Activated CD4-positive, CD25-positive, alpha-beta regulatory T cell treated with anti-CD3 and anti-CD28 coated beads, Interleukin-2, amount 50 U/mL, for 24 hours (primary cell): ENCODE measurements at regions not wholly inside any gene's neighbourhood (a gene's known extent, or its start where the extent isn't known, plus 50 kb on each side); places are given as distances from the start of the nearest gene placed in this dataset.
"Not testable (repeated sequence)": the region's sequence is repeated elsewhere in the genome, so short reads cannot be mapped to it uniquely, and the experiment has no call there.

Experiments
- ATAC-seq, 2 donors: fragments of 150-1000 bp; cut with Tn5 transposase; one replicate each; pipeline ENCODE4 v1.10.0; 2021; ENCODE audit warnings: mild to moderate bottlenecking in 1 of 2, moderate library complexity in 1 of 2

- no peak for ATAC-seq
These were observed 100.9 kb downstream of the CD83 start for GRCh38 chr6:14218519-14218800.

- ATAC-seq: no peak
These were observed 104.2 kb downstream of the CD83 start for GRCh38 chr6:14221564-14222279.

- no peak for ATAC-seq
These were observed 105.4 kb downstream of the CD83 start for GRCh38 chr6:14222956-14223355.

- no peak for ATAC-seq
These were observed 107.0 kb downstream of the CD83 start for GRCh38 chr6:14224359-14225103.

GRCh38 chr6:14226051-14226660 is 108.6 kb downstream of the CD83 start:
- ATAC-seq: no peak

- ATAC-seq: no peak
These were observed 111.0 kb downstream of the CD83 start for GRCh38 chr6:14228571-14228970.

- no peak for ATAC-seq
These were observed 113.5 kb downstream of the CD83 start for GRCh38 chr6:14231071-14231483.

- no peak for ATAC-seq
These were observed 114.1 kb downstream of the CD83 start for GRCh38 chr6:14231501-14232280.

- ATAC-seq: no peak
These were observed 115.3 kb downstream of the CD83 start for GRCh38 chr6:14232889-14233288.

- ATAC-seq: no peak
These were observed 118.2 kb downstream of the CD83 start for GRCh38 chr6:14235653-14236356.

GRCh38 chr6:14239097-14239496 is 121.5 kb downstream of the CD83 start:
- ATAC-seq: no peak

GRCh38 chr6:14240411-14241166 is 123.0 kb downstream of the CD83 start:
- no peak for ATAC-seq

- no peak for ATAC-seq
These were observed 123.9 kb downstream of the CD83 start for GRCh38 chr6:14241255-14242070.

GRCh38 chr6:14242912-14243311 is 125.3 kb downstream of the CD83 start:
- ATAC-seq: not testable (repeated sequence)

- no peak for ATAC-seq
These were observed 126.0 kb downstream of the CD83 start for GRCh38 chr6:14243597-14243996.

- ATAC-seq: no peak
These were observed 129.3 kb downstream of the CD83 start for GRCh38 chr6:14246876-14247275.

- no peak for ATAC-seq
These were observed 133.0 kb downstream of the CD83 start for GRCh38 chr6:14250573-14250972.

GRCh38 chr6:14252271-14252850 is 134.8 kb downstream of the CD83 start:
- no peak for ATAC-seq

GRCh38 chr6:14254505-14254904 is 136.9 kb downstream of the CD83 start:
- ATAC-seq: peak; percentile 49 to 56

- no peak for ATAC-seq
These were observed 138.3 kb downstream of the CD83 start for GRCh38 chr6:14255916-14256315.

- no peak for ATAC-seq
These were observed 140.5 kb downstream of the CD83 start for GRCh38 chr6:14258117-14258516.
